ENCODE measurements at regions not wholly inside any gene's neighbourhood (a gene's known extent, or its start where the extent isn't known, plus 50 kb on each side); places are given as distances from the start of the nearest gene placed in this dataset.

GRCh38 chr11:59302991-59303390 lies 55.7 kb upstream of the OR5AN1 start:
- Histone ChIP-seq H3K27ac (ENCODE audit: low read length) (no peak overlapping the region), H3K9me3 (ENCODE audit: control insufficient read depth, low read depth, low read length) (peaks cover 42% of the 10 kb centered on the region), H3K4me3 (ENCODE audit: low read length) (no peak overlapping the region), H3K27me3 (ENCODE audit: control insufficient read depth, insufficient read depth, low read length) (no peaks in the 10 kb centered on the region), H3K9ac (ENCODE audit: low read length) (no peak overlapping the region), H3K4me1 (ENCODE audit: control insufficient read depth, low read depth, low read length) (no peaks in the 10 kb centered on the region), H3K36me3 (ENCODE audit: control insufficient read depth, low read depth, low read length) (no peaks in the 10 kb centered on the region)

GRCh38 chr11:59295435-59295834 lies 63.3 kb upstream of the OR5AN1 start:
- Histone ChIP-seq H3K36me3 (ENCODE audit: control insufficient read depth, low read depth, low read length) (no peaks in the 10 kb centered on the region), H3K27ac (ENCODE audit: low read length) (no peak overlapping the region), H3K4me1 (ENCODE audit: control insufficient read depth, low read depth, low read length) (no peaks in the 10 kb centered on the region), H3K4me3 (ENCODE audit: low read length) (no peak overlapping the region), H3K27me3 (ENCODE audit: control insufficient read depth, insufficient read depth, low read length) (no peaks in the 10 kb centered on the region), H3K9me3 (ENCODE audit: control insufficient read depth, low read depth, low read length) (peaks cover 54% of the 10 kb centered on the region), H3K9ac (ENCODE audit: low read length) (no peak overlapping the region)

GRCh38 chr11:59292611-59293010 lies 66.1 kb upstream of the OR5AN1 start:
- Histone ChIP-seq H3K36me3 (ENCODE audit: control insufficient read depth, low read depth, low read length) (no peaks in the 10 kb centered on the region), H3K27ac (ENCODE audit: low read length) (no peak overlapping the region), H3K27me3 (ENCODE audit: control insufficient read depth, insufficient read depth, low read length) (no peaks in the 10 kb centered on the region), H3K9me3 (ENCODE audit: control insufficient read depth, low read depth, low read length) (peaks cover 43% of the 10 kb centered on the region), H3K4me1 (ENCODE audit: control insufficient read depth, low read depth, low read length) (no peaks in the 10 kb centered on the region), H3K4me3 (ENCODE audit: low read length) (no peak overlapping the region), H3K9ac (ENCODE audit: low read length) (no peak overlapping the region)

- H3K4me3 ChIP-seq (ENCODE audit: low read length) = no peak overlapping the region
- no peaks in the 10 kb centered on the region for H3K4me1 ChIP-seq (ENCODE audit: control insufficient read depth, low read depth, low read length)
- H3K27ac ChIP-seq (ENCODE audit: low read length) = no peak overlapping the region
- no peaks in the 10 kb centered on the region for H3K36me3 ChIP-seq (ENCODE audit: control insufficient read depth, low read depth, low read length)
- H3K9ac ChIP-seq (ENCODE audit: low read length) = no peak overlapping the region
- H3K27me3 ChIP-seq (ENCODE audit: control insufficient read depth, insufficient read depth, low read length) = no peaks in the 10 kb centered on the region
- peaks cover 29% of the 10 kb centered on the region for H3K9me3 ChIP-seq (ENCODE audit: control insufficient read depth, low read depth, low read length)
Observed at GRCh38 chr11:59291228-59291627, 67.5 kb upstream of the OR5AN1 start.

GRCh38 chr11:59289356-59290181 lies 69.1 kb upstream of the OR5AN1 start:
- no peak overlapping the region for H3K27ac ChIP-seq (ENCODE audit: low read length)
- no peaks in the 10 kb centered on the region for H3K36me3 ChIP-seq (ENCODE audit: control insufficient read depth, low read depth, low read length)
- no peak overlapping the region for H3K4me3 ChIP-seq (ENCODE audit: low read length)
- peaks cover 21% of the 10 kb centered on the region for H3K9me3 ChIP-seq (ENCODE audit: control insufficient read depth, low read depth, low read length)
- no peak overlapping the region for H3K9ac ChIP-seq (ENCODE audit: low read length)
- no peaks in the 10 kb centered on the region for H3K4me1 ChIP-seq (ENCODE audit: control insufficient read depth, low read depth, low read length)
- no peaks in the 10 kb centered on the region for H3K27me3 ChIP-seq (ENCODE audit: control insufficient read depth, insufficient read depth, low read length)

- Histone ChIP-seq H3K4me3 (ENCODE audit: low read length) (no peak overlapping the region), H3K9ac (ENCODE audit: low read length) (no peak overlapping the region), H3K4me1 (ENCODE audit: control insufficient read depth, low read depth, low read length) (no peaks in the 10 kb centered on the region), H3K27ac (ENCODE audit: low read length) (no peak overlapping the region), H3K9me3 (ENCODE audit: control insufficient read depth, low read depth, low read length) (no peaks in the 10 kb centered on the region), H3K36me3 (ENCODE audit: control insufficient read depth, low read depth, low read length) (no peaks in the 10 kb centered on the region), H3K27me3 (ENCODE audit: control insufficient read depth, insufficient read depth, low read length) (no peaks in the 10 kb centered on the region)
Observed at GRCh38 chr11:59285716-59286260, 72.9 kb upstream of the OR5AN1 start.

GRCh38 chr11:59284773-59285129 lies 72.0 kb upstream of the MPEG1 start:
- Histone ChIP-seq H3K27me3 (ENCODE audit: control insufficient read depth, insufficient read depth, low read length) (no peaks in the 10 kb centered on the region), H3K9ac (ENCODE audit: low read length) (no peak overlapping the region), H3K27ac (ENCODE audit: low read length) (no peak overlapping the region), H3K4me1 (ENCODE audit: control insufficient read depth, low read depth, low read length) (no peaks in the 10 kb centered on the region), H3K36me3 (ENCODE audit: control insufficient read depth, low read depth, low read length) (no peaks in the 10 kb centered on the region), H3K4me3 (ENCODE audit: low read length) (no peak overlapping the region), H3K9me3 (ENCODE audit: control insufficient read depth, low read depth, low read length) (no peaks in the 10 kb centered on the region)

GRCh38 chr11:59283825-59284772 lies 71.4 kb upstream of the MPEG1 start:
- Histone ChIP-seq H3K9me3 (ENCODE audit: control insufficient read depth, low read depth, low read length) (no peaks in the 10 kb centered on the region), H3K4me1 (ENCODE audit: control insufficient read depth, low read depth, low read length) (no peaks in the 10 kb centered on the region), H3K27me3 (ENCODE audit: control insufficient read depth, insufficient read depth, low read length) (no peaks in the 10 kb centered on the region), H3K4me3 (ENCODE audit: low read length) (no peak overlapping the region), H3K9ac (ENCODE audit: low read length) (no peak overlapping the region), H3K27ac (ENCODE audit: low read length) (no peak overlapping the region), H3K36me3 (ENCODE audit: control insufficient read depth, low read depth, low read length) (no peaks in the 10 kb centered on the region)

GRCh38 chr11:59283311-59283710 lies 70.6 kb upstream of the MPEG1 start:
- no peak overlapping the region for H3K9ac ChIP-seq (ENCODE audit: low read length)
- no peaks in the 10 kb centered on the region for H3K4me1 ChIP-seq (ENCODE audit: control insufficient read depth, low read depth, low read length)
- H3K27ac ChIP-seq (ENCODE audit: low read length) = no peak overlapping the region
- H3K9me3 ChIP-seq (ENCODE audit: control insufficient read depth, low read depth, low read length) = peaks cover 1% of the 10 kb centered on the region
- H3K4me3 ChIP-seq (ENCODE audit: low read length) = no peak overlapping the region
- H3K36me3 ChIP-seq (ENCODE audit: control insufficient read depth, low read depth, low read length) = no peaks in the 10 kb centered on the region
- H3K27me3 ChIP-seq (ENCODE audit: control insufficient read depth, insufficient read depth, low read length) = no peaks in the 10 kb centered on the region

GRCh38 chr11:59281177-59281576 lies 68.5 kb upstream of the MPEG1 start:
- Histone ChIP-seq H3K4me3 (ENCODE audit: low read length) (no peak overlapping the region), H3K36me3 (ENCODE audit: control insufficient read depth, low read depth, low read length) (no peaks in the 10 kb centered on the region), H3K27ac (ENCODE audit: low read length) (no peak overlapping the region), H3K27me3 (ENCODE audit: control insufficient read depth, insufficient read depth, low read length) (no peaks in the 10 kb centered on the region), H3K4me1 (ENCODE audit: control insufficient read depth, low read depth, low read length) (no peaks in the 10 kb centered on the region), H3K9me3 (ENCODE audit: control insufficient read depth, low read depth, low read length) (peaks cover 4% of the 10 kb centered on the region), H3K9ac (ENCODE audit: low read length) (no peak overlapping the region)

GRCh38 chr11:59273373-59273841 lies 60.7 kb upstream of the MPEG1 start:
- no peak overlapping the region for H3K4me3 ChIP-seq (ENCODE audit: low read length)
- peaks cover 4% of the 10 kb centered on the region for H3K9me3 ChIP-seq (ENCODE audit: control insufficient read depth, low read depth, low read length)
- H3K4me1 ChIP-seq (ENCODE audit: control insufficient read depth, low read depth, low read length) = no peaks in the 10 kb centered on the region
- H3K27me3 ChIP-seq (ENCODE audit: control insufficient read depth, insufficient read depth, low read length) = no peaks in the 10 kb centered on the region
- no peaks in the 10 kb centered on the region for H3K36me3 ChIP-seq (ENCODE audit: control insufficient read depth, low read depth, low read length)
- no peak overlapping the region for H3K9ac ChIP-seq (ENCODE audit: low read length)
- no peak overlapping the region for H3K27ac ChIP-seq (ENCODE audit: low read length)

Data from iPS-18a (cell line).